ENCODE measurements at regions not wholly inside any gene's neighbourhood (a gene's known extent, or its start where the extent isn't known, plus 50 kb on each side); places are given as distances from the start of the nearest gene placed in this dataset.

DNA sequence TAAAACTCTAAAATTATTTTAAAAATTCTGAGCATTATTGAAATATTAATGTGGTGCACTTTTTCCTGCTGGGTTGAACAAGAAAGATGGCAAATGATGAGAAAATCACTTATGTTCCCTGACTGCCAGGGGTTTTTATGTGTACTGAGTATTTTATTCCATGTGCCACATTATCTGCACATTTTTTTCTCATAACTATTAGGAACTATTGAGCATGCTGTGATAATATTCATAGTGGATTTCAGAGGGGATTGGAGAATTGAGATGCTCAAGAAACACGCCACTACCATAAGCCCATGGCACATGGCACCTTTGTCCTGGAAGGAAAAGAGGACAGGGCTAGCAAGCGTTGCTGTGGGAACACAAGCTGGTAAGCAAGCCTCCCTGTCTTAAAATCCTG, 478.5 kb upstream of the GYPC start:
- Mint-ChIP-seq H3K9me3 (peaks cover 0 to 1% (median 0%) of the 10 kb centered on the region in 7 donors), H3K27me3 (no peaks in the 10 kb centered on the region), H3K36me3 (no peaks in the 10 kb centered on the region), H3K4me3 (no peak overlapping the region), H3K27ac (no peak overlapping the region), H3K4me1 (no peaks in the 10 kb centered on the region)
- Histone ChIP-seq H3K27me3 (ENCODE audit: control insufficient read depth, insufficient read depth, low read length) (no peaks in the 10 kb centered on the region), H3K27ac (ENCODE audit: insufficient read depth, low read length, poor library complexity, severe bottlenecking) (no peak overlapping the region), H3K9me3 (ENCODE audit: control insufficient read depth in 2 of 2, low read length in 2 of 2) (no peaks in the 10 kb centered on the region), H3K36me3 (ENCODE audit: control insufficient read depth, insufficient read depth, low read length) (no peaks in the 10 kb centered on the region), H3K4me1 (ENCODE audit: control insufficient read depth, insufficient read depth, low read length, poor library complexity, severe bottlenecking) (no peaks in the 10 kb centered on the region), H3K4me3 (ENCODE audit: low read depth, low read length) (no peak overlapping the region)
- DNase-seq: no peak
- ATAC-seq (ENCODE audit: low read depth in 2 of 2): no peak

DNA sequence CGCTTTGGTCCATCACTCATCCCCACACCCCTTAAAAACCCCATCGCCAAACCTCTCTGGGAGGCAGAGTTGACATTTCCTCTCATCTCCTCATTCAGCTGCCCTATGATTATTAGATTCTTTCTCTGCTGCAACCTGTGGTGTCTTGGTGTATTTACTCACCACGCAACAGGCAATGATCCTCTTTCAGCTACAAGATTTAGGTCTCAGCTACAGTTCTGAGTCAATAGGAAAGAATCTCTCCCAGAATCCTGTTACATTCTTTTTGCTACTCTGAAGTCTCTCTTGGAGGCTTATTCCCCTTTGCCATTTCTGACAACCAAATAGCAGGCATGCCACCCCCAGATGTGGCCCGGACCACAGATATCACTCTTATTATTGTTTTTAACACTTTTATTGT, 468.3 kb upstream of the GYPC start:
- H3K27ac ChIP-seq (ENCODE audit: insufficient read depth, low read length, poor library complexity, severe bottlenecking): no peak overlapping the region
- H3K27ac Mint-ChIP-seq: no peak overlapping the region
- DNase-seq (no peak), ATAC-seq (ENCODE audit: low read depth in 2 of 2) (no peak)
- H3K36me3 Mint-ChIP-seq: no peaks in the 10 kb centered on the region
- peaks cover 0 to 11% (median 0%) of the 10 kb centered on the region in 7 donors for H3K9me3 Mint-ChIP-seq
- no peaks in the 10 kb centered on the region for H3K36me3 ChIP-seq (ENCODE audit: control insufficient read depth, insufficient read depth, low read length)
- no peak overlapping the region for H3K4me3 ChIP-seq (ENCODE audit: low read depth, low read length)
- H3K4me3 Mint-ChIP-seq: no peak overlapping the region
- no peaks in the 10 kb centered on the region for H3K27me3 Mint-ChIP-seq
- no peaks in the 10 kb centered on the region for H3K4me1 ChIP-seq (ENCODE audit: control insufficient read depth, insufficient read depth, low read length, poor library complexity, severe bottlenecking)
- H3K9me3 ChIP-seq (ENCODE audit: control insufficient read depth in 2 of 2, low read length in 2 of 2): no peaks in the 10 kb centered on the region
- H3K27me3 ChIP-seq (ENCODE audit: control insufficient read depth, insufficient read depth, low read length): no peaks in the 10 kb centered on the region
- no peaks in the 10 kb centered on the region for H3K4me1 Mint-ChIP-seq

DNA sequence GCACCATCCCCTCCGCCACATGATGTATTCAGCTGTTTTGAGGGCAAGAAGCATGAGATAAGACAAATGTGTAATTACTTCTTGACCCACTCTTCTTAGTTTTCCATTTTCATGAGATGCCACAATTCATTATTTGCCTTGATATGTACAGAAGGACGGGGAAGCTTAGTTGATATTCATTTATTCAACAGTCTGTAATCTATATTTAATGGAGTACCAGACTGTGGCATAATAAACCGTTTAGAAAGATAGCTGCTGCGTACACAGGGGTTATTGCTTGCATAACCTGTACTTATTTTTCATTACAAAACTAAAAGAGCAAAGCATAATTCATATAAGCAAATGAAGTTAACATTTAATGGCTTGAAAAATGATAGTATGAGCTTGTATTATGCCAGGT, 466.4 kb upstream of the GYPC start:
- Mint-ChIP-seq H3K27ac (no peak overlapping the region), H3K9me3 (peaks cover 0 to 9% (median 3%) of the 10 kb centered on the region in 7 donors), H3K4me1 (no peaks in the 10 kb centered on the region), H3K36me3 (no peaks in the 10 kb centered on the region), H3K4me3 (no peak overlapping the region), H3K27me3 (no peaks in the 10 kb centered on the region)
- H3K9me3 ChIP-seq (ENCODE audit: control insufficient read depth in 2 of 2, low read length in 2 of 2): no peaks in the 10 kb centered on the region
- no peaks in the 10 kb centered on the region for H3K27me3 ChIP-seq (ENCODE audit: control insufficient read depth, insufficient read depth, low read length)
- no peaks in the 10 kb centered on the region for H3K36me3 ChIP-seq (ENCODE audit: control insufficient read depth, insufficient read depth, low read length)
- H3K4me3 ChIP-seq (ENCODE audit: low read depth, low read length): no peak overlapping the region
- H3K4me1 ChIP-seq (ENCODE audit: control insufficient read depth, insufficient read depth, low read length, poor library complexity, severe bottlenecking): no peaks in the 10 kb centered on the region
- H3K27ac ChIP-seq (ENCODE audit: insufficient read depth, low read length, poor library complexity, severe bottlenecking): no peak overlapping the region
- no peak for DNase-seq
- ATAC-seq (ENCODE audit: low read depth in 2 of 2): no peak

DNA sequence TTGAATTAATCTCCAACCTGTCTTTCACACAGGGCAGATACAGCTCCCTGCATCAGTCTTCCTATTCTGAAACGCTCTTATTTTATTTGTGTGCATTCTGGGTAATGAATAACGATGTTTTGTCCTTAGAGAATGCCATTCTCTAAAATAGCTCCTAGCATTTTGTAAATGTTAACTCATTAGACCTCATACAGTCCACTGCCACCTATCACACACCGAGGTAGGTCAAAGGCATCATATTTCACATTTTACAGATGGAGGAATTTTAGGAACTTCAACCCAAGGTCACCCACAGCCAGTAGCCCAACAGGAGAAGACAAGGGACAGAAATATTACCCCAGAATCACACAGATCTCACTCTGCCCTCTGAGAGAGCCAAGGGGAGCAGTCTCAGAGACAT, 455.4 kb upstream of the GYPC start:
- Mint-ChIP-seq H3K27ac (no peak overlapping the region), H3K36me3 (no peaks in the 10 kb centered on the region), H3K4me1 (no peaks in the 10 kb centered on the region), H3K27me3 (no peaks in the 10 kb centered on the region), H3K4me3 (no peak overlapping the region), H3K9me3 (peaks cover 0 to 4% (median 0%) of the 10 kb centered on the region in 7 donors)
- H3K4me1 ChIP-seq (ENCODE audit: control insufficient read depth, insufficient read depth, low read length, poor library complexity, severe bottlenecking): no peaks in the 10 kb centered on the region
- no peak for DNase-seq
- H3K4me3 ChIP-seq (ENCODE audit: low read depth, low read length): no peak overlapping the region
- no peaks in the 10 kb centered on the region for H3K9me3 ChIP-seq (ENCODE audit: control insufficient read depth in 2 of 2, low read length in 2 of 2)
- H3K27me3 ChIP-seq (ENCODE audit: control insufficient read depth, insufficient read depth, low read length): no peaks in the 10 kb centered on the region
- no peaks in the 10 kb centered on the region for H3K36me3 ChIP-seq (ENCODE audit: control insufficient read depth, insufficient read depth, low read length)
- no peak for ATAC-seq (ENCODE audit: low read depth in 2 of 2)
- H3K27ac ChIP-seq (ENCODE audit: insufficient read depth, low read length, poor library complexity, severe bottlenecking): no peak overlapping the region

DNA sequence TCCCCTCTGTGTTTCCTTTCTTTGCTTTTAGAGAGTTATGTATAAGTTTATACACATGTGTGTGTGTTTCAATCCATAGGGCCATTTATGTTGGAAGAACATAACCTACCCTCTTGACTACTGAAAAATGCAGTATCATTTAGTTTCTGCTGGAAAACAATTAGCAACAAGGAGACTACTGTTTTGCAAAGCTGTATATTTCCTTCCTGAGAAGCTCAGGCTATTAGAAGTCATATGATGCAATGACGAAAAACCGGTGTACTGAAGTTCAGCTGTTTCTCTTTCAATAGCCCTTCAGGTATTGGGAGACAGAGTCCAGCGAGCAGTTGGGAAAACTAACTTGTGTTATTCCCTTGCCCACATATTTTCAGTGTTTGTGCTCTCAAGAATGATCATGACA, 447.7 kb upstream of the GYPC start:
- Mint-ChIP-seq H3K27me3 (no peaks in the 10 kb centered on the region), H3K4me3 (no peak overlapping the region), H3K4me1 (no peaks in the 10 kb centered on the region), H3K27ac (peak overlapping the region in 1 of 3 donors; percentile 29), H3K36me3 (no peaks in the 10 kb centered on the region), H3K9me3 (peaks cover 0 to 7% (median 0%) of the 10 kb centered on the region in 7 donors)
- DNase-seq (no peak), ATAC-seq (ENCODE audit: low read depth in 2 of 2) (no peak)
- Histone ChIP-seq H3K27me3 (ENCODE audit: control insufficient read depth, insufficient read depth, low read length) (no peaks in the 10 kb centered on the region), H3K4me3 (ENCODE audit: low read depth, low read length) (no peak overlapping the region), H3K4me1 (ENCODE audit: control insufficient read depth, insufficient read depth, low read length, poor library complexity, severe bottlenecking) (no peaks in the 10 kb centered on the region), H3K9me3 (ENCODE audit: control insufficient read depth in 2 of 2, low read length in 2 of 2) (no peaks in the 10 kb centered on the region), H3K36me3 (ENCODE audit: control insufficient read depth, insufficient read depth, low read length) (no peaks in the 10 kb centered on the region), H3K27ac (ENCODE audit: insufficient read depth, low read length, poor library complexity, severe bottlenecking) (no peak overlapping the region)

DNA sequence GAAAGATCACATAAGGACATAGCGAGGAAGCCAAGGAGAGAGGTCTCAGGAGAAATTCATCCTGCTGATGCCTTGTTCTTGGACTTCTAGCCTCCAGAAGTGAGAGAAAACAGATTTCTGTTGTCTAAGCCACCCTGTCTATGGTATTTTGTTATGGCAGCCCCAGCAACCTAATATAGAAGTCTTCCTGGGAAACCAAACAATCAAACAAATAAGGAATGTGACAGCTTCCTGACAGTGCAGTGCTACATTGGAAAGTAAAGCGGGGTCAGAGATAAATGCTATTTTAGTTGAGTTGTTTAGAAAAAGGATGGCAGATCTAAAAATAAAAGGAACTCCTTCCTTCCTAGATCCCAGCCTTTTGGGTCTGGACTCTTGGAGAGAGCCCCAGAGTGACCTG, 443.2 kb upstream of the GYPC start:
- Mint-ChIP-seq H3K4me1 (no peaks in the 10 kb centered on the region), H3K36me3 (no peaks in the 10 kb centered on the region), H3K27me3 (no peaks in the 10 kb centered on the region), H3K4me3 (no peak overlapping the region), H3K9me3 (peaks cover 0 to 7% (median 1%) of the 10 kb centered on the region in 7 donors), H3K27ac (no peak overlapping the region)
- Histone ChIP-seq H3K27ac (ENCODE audit: insufficient read depth, low read length, poor library complexity, severe bottlenecking) (no peak overlapping the region), H3K4me3 (ENCODE audit: low read depth, low read length) (no peak overlapping the region), H3K27me3 (ENCODE audit: control insufficient read depth, insufficient read depth, low read length) (no peaks in the 10 kb centered on the region), H3K9me3 (ENCODE audit: control insufficient read depth in 2 of 2, low read length in 2 of 2) (no peaks in the 10 kb centered on the region), H3K4me1 (ENCODE audit: control insufficient read depth, insufficient read depth, low read length, poor library complexity, severe bottlenecking) (no peaks in the 10 kb centered on the region), H3K36me3 (ENCODE audit: control insufficient read depth, insufficient read depth, low read length) (no peaks in the 10 kb centered on the region)
- no peak for ATAC-seq (ENCODE audit: low read depth in 2 of 2)
- no peak for DNase-seq

DNA sequence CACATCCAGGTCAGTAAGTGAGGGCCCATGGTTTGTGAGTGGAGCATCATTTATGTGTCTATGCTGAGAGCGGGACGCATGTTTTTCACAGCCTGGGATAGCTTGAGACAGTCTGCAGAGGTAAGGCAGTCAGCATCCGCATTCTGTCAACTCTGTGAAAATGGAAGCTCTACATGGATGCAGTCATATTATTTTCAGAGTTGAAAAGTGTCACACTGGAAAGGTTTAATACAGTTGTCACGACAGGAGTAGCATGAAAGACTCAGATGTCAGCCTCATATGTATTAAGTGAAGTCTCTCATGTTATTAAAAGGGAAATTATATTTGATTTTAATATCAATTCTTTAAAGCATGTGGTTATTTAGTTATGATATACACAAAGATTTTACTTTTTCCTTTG, 436.9 kb upstream of the GYPC start:
- no peak overlapping the region for H3K4me3 ChIP-seq (ENCODE audit: low read depth, low read length)
- Mint-ChIP-seq H3K27me3 (no peaks in the 10 kb centered on the region), H3K9me3 (peaks cover 0 to 8% (median 4%) of the 10 kb centered on the region in 7 donors), H3K4me3 (no peak overlapping the region), H3K36me3 (no peaks in the 10 kb centered on the region), H3K4me1 (no peaks in the 10 kb centered on the region), H3K27ac (no peak overlapping the region)
- no peaks in the 10 kb centered on the region for H3K36me3 ChIP-seq (ENCODE audit: control insufficient read depth, insufficient read depth, low read length)
- ATAC-seq (ENCODE audit: low read depth in 2 of 2) (no peak), DNase-seq (no peak)
- no peaks in the 10 kb centered on the region for H3K9me3 ChIP-seq (ENCODE audit: control insufficient read depth in 2 of 2, low read length in 2 of 2)
- no peak overlapping the region for H3K27ac ChIP-seq (ENCODE audit: insufficient read depth, low read length, poor library complexity, severe bottlenecking)
- H3K4me1 ChIP-seq (ENCODE audit: control insufficient read depth, insufficient read depth, low read length, poor library complexity, severe bottlenecking): no peaks in the 10 kb centered on the region
- no peaks in the 10 kb centered on the region for H3K27me3 ChIP-seq (ENCODE audit: control insufficient read depth, insufficient read depth, low read length)

DNA sequence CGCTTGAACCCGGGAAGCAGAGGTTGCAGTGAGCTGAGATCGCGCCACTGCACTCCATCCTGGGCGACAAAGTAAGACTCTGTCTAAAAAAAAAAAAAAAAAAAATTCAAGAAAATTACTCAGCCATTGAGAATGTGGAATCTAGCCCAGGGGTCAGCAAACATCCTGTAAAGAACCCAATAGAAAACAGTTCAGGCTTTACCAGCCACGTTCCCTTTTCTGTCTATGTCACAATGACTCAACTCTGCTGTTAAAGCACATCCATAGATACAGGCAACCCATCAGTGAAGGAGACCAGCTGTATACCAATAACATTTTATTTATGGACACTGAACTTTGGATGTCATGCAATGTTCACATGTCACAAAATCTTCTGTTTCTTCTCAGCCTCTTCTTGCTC, 435.6 kb upstream of the GYPC start:
- Histone ChIP-seq H3K9me3 (ENCODE audit: control insufficient read depth in 2 of 2, low read length in 2 of 2) (no peaks in the 10 kb centered on the region), H3K27ac (ENCODE audit: insufficient read depth, low read length, poor library complexity, severe bottlenecking) (no peak overlapping the region), H3K4me3 (ENCODE audit: low read depth, low read length) (no peak overlapping the region), H3K27me3 (ENCODE audit: control insufficient read depth, insufficient read depth, low read length) (no peaks in the 10 kb centered on the region), H3K4me1 (ENCODE audit: control insufficient read depth, insufficient read depth, low read length, poor library complexity, severe bottlenecking) (no peaks in the 10 kb centered on the region), H3K36me3 (ENCODE audit: control insufficient read depth, insufficient read depth, low read length) (no peaks in the 10 kb centered on the region)
- Mint-ChIP-seq H3K4me1 (no peaks in the 10 kb centered on the region), H3K36me3 (no peaks in the 10 kb centered on the region), H3K27me3 (no peaks in the 10 kb centered on the region), H3K9me3 (peaks cover 0 to 8% (median 4%) of the 10 kb centered on the region in 7 donors), H3K4me3 (no peak overlapping the region), H3K27ac (no peak overlapping the region)
- DNase-seq (no peak), ATAC-seq (ENCODE audit: low read depth in 2 of 2) (no peak)
